GM12873 (cell line): ENCODE measurements at regions not wholly inside any gene's neighbourhood (a gene's known extent, or its start where the extent isn't known, plus 50 kb on each side); places are given as distances from the start of the nearest gene placed in this dataset.

Experiments used
- TF ChIP-seq, protein P1 (sequence below): IDR thresholded peaks from 2 replicates; pipeline ENCODE4 v1.5.1; 2012; ENCODE audit warnings: low read depth, mild to moderate bottlenecking, moderate library complexity, low read length, control low read depth; ENCODE audit not compliant: insufficient read depth; ENCODE audit errors: missing control alignments

GRCh38 chr2:186294248-186294888, 191.7 kb upstream of the ZC3H15 start:
- TF ChIP-seq, protein P1, sequence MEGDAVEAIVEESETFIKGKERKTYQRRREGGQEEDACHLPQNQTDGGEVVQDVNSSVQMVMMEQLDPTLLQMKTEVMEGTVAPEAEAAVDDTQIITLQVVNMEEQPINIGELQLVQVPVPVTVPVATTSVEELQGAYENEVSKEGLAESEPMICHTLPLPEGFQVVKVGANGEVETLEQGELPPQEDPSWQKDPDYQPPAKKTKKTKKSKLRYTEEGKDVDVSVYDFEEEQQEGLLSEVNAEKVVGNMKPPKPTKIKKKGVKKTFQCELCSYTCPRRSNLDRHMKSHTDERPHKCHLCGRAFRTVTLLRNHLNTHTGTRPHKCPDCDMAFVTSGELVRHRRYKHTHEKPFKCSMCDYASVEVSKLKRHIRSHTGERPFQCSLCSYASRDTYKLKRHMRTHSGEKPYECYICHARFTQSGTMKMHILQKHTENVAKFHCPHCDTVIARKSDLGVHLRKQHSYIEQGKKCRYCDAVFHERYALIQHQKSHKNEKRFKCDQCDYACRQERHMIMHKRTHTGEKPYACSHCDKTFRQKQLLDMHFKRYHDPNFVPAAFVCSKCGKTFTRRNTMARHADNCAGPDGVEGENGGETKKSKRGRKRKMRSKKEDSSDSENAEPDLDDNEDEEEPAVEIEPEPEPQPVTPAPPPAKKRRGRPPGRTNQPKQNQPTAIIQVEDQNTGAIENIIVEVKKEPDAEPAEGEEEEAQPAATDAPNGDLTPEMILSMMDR = no peak

- TF ChIP-seq, protein P1 = no peak
These were observed 186.4 kb upstream of the ZC3H15 start for GRCh38 chr2:186299610-186300009.

DNA sequence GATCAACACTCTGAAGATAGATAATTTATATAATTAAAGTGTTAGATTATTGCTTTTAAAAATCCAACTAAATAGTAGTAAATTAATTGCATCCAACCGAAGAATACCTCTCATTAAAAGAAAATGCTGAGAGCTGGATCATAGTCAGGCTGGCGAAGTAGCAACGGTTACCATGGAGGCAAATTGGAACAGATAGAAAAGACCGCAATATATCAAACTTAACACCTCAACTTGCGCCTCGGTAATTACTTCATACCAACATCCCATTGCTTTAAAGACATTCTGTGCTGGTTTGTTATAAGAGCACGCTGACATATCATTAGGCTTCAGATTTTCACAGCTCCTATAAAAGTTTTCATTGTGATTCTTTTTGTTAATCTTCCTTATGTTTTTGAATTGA, 183.8 kb upstream of the ZC3H15 start:
- TF ChIP-seq, protein P1 = no peak

- TF ChIP-seq, protein P1 = no peak
These were observed 183.0 kb upstream of the ZC3H15 start for GRCh38 chr2:186303091-186303490.

- TF ChIP-seq, protein P1 = no peak
These were observed 182.0 kb upstream of the ZC3H15 start for GRCh38 chr2:186304064-186304463.

GRCh38 chr2:186306754-186307153, 179.3 kb upstream of the ZC3H15 start:
- TF ChIP-seq, protein P1 = no peak

DNA sequence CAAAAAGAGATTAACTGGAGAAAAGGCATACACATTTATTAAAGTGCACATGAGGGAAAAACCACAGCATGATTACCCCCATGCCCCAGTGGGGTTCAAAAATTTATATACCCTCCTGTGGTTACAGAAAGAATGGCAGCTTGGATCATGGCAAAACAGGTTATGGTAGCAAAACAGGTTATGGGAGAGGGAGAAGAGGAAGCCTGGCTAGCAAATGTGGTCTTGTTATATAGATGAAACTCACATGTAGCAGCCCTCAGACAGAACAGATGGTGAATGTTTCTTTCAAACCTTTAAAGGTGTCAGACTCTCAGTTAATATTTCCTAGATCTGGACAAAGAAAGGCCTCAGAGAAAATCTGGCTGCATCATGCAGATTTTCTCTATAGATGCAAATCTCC, 178.2 kb upstream of the ZC3H15 start:
- TF ChIP-seq, protein P1 = no peak
